ENCODE measurements at regions not wholly inside any gene's neighbourhood (a gene's known extent, or its start where the extent isn't known, plus 50 kb on each side); places are given as distances from the start of the nearest gene placed in this dataset.
"Not testable (repeated sequence)": the region's sequence is repeated elsewhere in the genome, so short reads cannot be mapped to it uniquely, and the experiment has no call there.

DNA sequence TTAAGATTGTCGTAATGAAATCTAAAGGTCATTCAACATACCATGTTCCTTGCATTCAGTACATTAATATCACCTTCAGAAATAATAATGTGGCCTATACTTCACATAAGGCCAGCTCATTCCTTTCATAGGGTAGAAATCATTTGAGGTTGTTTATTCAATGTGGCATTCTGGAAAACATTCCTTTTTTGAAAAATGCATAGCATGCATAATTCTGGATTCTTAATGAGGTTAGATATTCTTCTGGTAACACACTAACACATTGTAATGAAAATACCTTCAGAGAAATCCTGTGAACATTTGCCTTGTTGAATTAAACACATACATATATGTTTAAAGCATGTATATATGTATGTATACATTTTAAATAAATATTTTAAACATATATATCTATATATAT lies 204.6 kb upstream of the KCNH7 start:
- WGBS, 2 donors, result 74 to 85% methylated on average over 1 of the region's 1 CpG
- intact Hi-C loops (cut with DNase I), result no loop called here
- TF ChIP-seq, protein P1, sequence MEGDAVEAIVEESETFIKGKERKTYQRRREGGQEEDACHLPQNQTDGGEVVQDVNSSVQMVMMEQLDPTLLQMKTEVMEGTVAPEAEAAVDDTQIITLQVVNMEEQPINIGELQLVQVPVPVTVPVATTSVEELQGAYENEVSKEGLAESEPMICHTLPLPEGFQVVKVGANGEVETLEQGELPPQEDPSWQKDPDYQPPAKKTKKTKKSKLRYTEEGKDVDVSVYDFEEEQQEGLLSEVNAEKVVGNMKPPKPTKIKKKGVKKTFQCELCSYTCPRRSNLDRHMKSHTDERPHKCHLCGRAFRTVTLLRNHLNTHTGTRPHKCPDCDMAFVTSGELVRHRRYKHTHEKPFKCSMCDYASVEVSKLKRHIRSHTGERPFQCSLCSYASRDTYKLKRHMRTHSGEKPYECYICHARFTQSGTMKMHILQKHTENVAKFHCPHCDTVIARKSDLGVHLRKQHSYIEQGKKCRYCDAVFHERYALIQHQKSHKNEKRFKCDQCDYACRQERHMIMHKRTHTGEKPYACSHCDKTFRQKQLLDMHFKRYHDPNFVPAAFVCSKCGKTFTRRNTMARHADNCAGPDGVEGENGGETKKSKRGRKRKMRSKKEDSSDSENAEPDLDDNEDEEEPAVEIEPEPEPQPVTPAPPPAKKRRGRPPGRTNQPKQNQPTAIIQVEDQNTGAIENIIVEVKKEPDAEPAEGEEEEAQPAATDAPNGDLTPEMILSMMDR (IDR thresholded peaks at IDR 0.05), result no peak
- no peak for TF ChIP-seq POLR2A (IDR thresholded peaks at IDR 0.05)

DNA sequence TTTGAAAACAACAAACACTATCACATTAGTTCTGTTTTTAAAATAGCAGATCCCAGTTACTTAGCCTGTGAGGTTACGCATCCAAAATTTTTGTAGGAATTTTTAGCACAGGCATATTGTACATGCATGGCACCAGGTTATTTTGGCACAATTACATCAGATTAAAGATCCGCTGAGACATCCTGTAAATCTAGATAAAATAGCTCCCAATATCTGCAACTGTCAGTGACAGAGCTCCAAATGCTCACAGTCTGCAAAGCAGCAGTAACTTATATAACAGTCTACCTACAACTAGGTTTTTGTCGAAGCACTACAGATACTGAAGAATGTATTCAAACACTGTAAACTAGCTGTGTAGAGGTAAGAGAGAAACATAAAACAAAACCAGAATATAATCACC lies 200.7 kb upstream of the KCNH7 start:
- intact Hi-C loops (cut with DNase I), result no loop called here
- H3K4me1 ChIP-seq, result peaks cover 5% of the 10 kb centered on the region
- TF ChIP-seq, protein P1 (IDR thresholded peaks at IDR 0.05), result no peak
- TF ChIP-seq POLR2A (IDR thresholded peaks at IDR 0.05), result no peak
- ATAC-seq, result no peak
- no peak overlapping the region for H3K4me3 ChIP-seq
- no peaks in the 10 kb centered on the region for H3K36me3 ChIP-seq (replicated peaks in 1 of 2; ENCODE audit: insufficient read depth in 1 of 2, low read depth in 2 of 2)
- no peak for DNase-seq
- no peak overlapping the region for H3K27ac ChIP-seq
- no peaks in the 10 kb centered on the region for H3K27me3 ChIP-seq
- WGBS, 2 donors, result 76 to 82% methylated on average over 3 of the region's 3 CpGs
- no peaks in the 10 kb centered on the region for H3K9me3 ChIP-seq

More for the DNA sequence above, 204.6 kb upstream of the KCNH7 start:
- Histone ChIP-seq H3K27ac (no peak overlapping the region), H3K27me3 (no peaks in the 10 kb centered on the region), H3K9me3 (no peaks in the 10 kb centered on the region), H3K4me1 (peaks cover 5% of the 10 kb centered on the region), H3K36me3 (replicated peaks in 1 of 2; ENCODE audit: insufficient read depth in 1 of 2, low read depth in 2 of 2) (no peaks in the 10 kb centered on the region), H3K4me3 (no peak overlapping the region)
- ATAC-seq, result no peak
- no peak for DNase-seq

DNA sequence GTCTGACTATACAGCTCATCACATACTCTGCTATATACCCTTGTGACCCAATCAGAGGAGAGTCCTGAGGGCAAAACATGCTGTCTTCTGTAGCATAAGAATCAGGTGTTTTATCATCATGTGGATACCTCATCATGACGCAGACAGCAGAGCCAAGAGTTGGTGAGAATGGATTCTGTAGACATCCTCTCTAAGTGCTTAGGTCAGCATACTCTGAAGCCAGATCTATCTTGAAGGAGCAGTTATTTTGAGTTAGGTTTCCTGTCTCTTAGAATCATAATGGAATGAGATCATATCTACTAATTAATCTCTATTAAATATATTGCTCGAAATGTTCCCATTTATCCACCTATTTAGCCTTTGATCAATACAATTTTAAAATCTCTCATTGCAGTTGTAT lies 190.2 kb upstream of the KCNH7 start:
- 65 to 78% methylated on average over 2 of the region's 2 CpGs for WGBS, 2 donors
- Histone ChIP-seq H3K27me3 (no peaks in the 10 kb centered on the region), H3K9me3 (no peaks in the 10 kb centered on the region), H3K36me3 (replicated peaks in 1 of 2; ENCODE audit: insufficient read depth in 1 of 2, low read depth in 2 of 2) (no peaks in the 10 kb centered on the region), H3K27ac (no peak overlapping the region), H3K4me1 (no peaks in the 10 kb centered on the region), H3K4me3 (no peak overlapping the region)
- TF ChIP-seq POLR2A (IDR thresholded peaks at IDR 0.05), result no peak
- TF ChIP-seq, protein P1 (IDR thresholded peaks at IDR 0.05), result no peak
- ATAC-seq (no peak), DNase-seq (no peak)
- intact Hi-C loops (cut with DNase I), result no loop called here

DNA sequence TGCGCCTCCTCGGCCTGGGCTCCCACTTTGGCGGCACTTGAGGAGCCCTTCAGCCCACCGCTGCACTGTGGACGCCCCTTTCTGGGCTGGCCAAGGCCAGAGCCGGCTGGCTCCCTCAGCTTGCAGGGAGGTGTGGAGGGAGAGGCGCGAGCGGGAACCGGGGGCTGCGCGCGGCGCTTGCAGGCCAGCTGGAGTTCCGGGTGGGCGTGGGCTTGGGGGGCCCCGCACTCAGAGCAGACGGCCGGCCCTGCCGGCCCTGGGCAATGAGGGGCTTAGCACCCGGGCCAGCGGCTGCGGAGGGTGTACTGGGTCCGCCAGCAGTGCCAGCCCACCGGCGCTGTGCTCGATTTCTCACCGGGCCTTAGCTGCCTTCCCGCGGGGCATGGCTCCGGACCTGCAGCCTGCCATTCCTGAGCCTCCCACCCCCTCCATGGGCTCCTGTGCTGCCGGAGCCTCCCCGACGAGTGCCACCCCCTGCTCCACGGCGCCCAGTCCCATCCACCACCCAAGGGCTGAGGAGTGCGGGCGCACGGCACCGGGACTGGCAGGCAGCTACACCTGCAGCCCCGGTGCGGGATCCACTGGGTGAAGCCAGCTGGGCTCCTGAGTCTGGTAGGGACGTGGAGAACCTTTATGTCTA lies 187.7 kb upstream of the KCNH7 start:
- H3K4me1 ChIP-seq; DNase-seq; intact Hi-C loops (cut with DNase I); H3K36me3 ChIP-seq (replicated peaks in 1 of 2; ENCODE audit: insufficient read depth in 1 of 2, low read depth in 2 of 2); H3K9me3 ChIP-seq; H3K4me3 ChIP-seq; H3K27me3 ChIP-seq; ATAC-seq; H3K27ac ChIP-seq: not testable (repeated sequence)
- 60 to 69% methylated on average over 31 to 37 of the region's 43 CpGs for WGBS, 2 donors

DNA sequence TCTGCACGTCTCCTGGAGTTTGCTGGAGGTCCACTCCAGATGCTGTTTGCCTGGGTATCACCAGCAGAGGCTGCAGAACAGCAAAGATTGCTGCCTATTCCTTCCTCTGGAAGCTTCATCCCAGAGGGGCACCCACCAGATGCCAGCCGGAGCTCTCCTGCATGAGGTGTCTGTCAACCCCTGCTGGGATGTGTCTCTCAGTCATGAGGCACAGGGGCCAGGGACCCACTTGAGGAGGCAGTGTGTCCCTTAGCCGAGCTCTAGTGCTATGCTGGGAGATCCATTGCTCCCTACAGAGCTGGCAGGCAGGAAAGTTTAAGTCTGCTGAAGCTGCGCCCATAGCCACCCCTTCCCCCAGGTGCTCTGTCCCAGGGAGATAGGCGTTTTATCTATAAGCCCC lies 178.3 kb upstream of the KCNH7 start:
- H3K27ac ChIP-seq; ATAC-seq; H3K4me3 ChIP-seq; H3K4me1 ChIP-seq; intact Hi-C loops (cut with DNase I); H3K9me3 ChIP-seq; H3K36me3 ChIP-seq (replicated peaks in 1 of 2; ENCODE audit: insufficient read depth in 1 of 2, low read depth in 2 of 2); DNase-seq; H3K27me3 ChIP-seq: not testable (repeated sequence)
- 46 to 66% methylated on average over 3 to 5 of the region's 5 CpGs for WGBS, 2 donors

DNA sequence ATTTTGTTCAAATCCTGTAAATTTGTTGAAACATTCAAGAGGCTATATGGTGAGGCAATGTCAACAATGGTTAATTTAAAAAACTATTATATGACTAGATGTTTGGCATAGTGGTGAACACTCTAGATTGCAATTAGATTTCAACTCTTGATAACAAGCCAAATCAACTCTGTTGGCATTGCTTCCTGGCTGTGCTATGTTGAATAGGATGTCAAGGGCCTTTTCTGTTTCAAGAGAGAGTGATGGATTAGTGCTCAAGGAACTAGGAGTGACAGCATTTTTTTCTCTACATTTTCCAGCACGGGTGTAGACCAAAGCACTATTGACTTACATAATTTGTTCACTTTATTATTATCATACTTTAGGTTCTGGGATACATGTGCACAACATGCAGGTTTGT lies 172.4 kb upstream of the KCNH7 start:
- Histone ChIP-seq H3K36me3 (replicated peaks in 1 of 2; ENCODE audit: insufficient read depth in 1 of 2, low read depth in 2 of 2) (no peaks in the 10 kb centered on the region), H3K27me3 (no peaks in the 10 kb centered on the region), H3K4me1 (no peaks in the 10 kb centered on the region), H3K9me3 (no peaks in the 10 kb centered on the region), H3K4me3 (no peak overlapping the region), H3K27ac (no peak overlapping the region)
- 14 to 29% methylated on average over 1 of the region's 1 CpG for WGBS, 2 donors
- ATAC-seq (no peak), DNase-seq (no peak)
- TF ChIP-seq, protein P1 (IDR thresholded peaks at IDR 0.05), result no peak
- TF ChIP-seq POLR2A (IDR thresholded peaks at IDR 0.05), result no peak
- intact Hi-C loops (cut with DNase I), result no loop called here

Data from body of pancreas (tissue), 4 donors.